Muscle layer of duodenum (tissue), 2 donors: ENCODE measurements at regions not wholly inside any gene's neighbourhood (a gene's known extent, or its start where the extent isn't known, plus 50 kb on each side); places are given as distances from the start of the nearest gene placed in this dataset.
"Not testable (repeated sequence)": the region's sequence is repeated elsewhere in the genome, so short reads cannot be mapped to it uniquely, and the experiment has no call there.

ENCODE experiments used
- H3K27ac ChIP-seq: one replicate; pipeline ENCODE4 v1.7.0; 2013; ENCODE audit warnings: mild to moderate bottlenecking, low read length
- H3K27me3 ChIP-seq: one replicate; pipeline ENCODE4 v1.7.0; 2013; ENCODE audit warnings: low read depth, mild to moderate bottlenecking, control low read depth, low read length
- H3K36me3 ChIP-seq, 2 donors: one replicate each; pipeline ENCODE4 v1.7.0; 2013; ENCODE audit warnings: low read length in 2 of 2, control low read depth in 1 of 2, mild to moderate bottlenecking in 1 of 2; ENCODE audit not compliant: insufficient read depth in 2 of 2, control insufficient read depth in 1 of 2
- H3K4me1 ChIP-seq, 2 donors: one replicate each; pipeline ENCODE4 v1.7.0; 2013; ENCODE audit warnings: low read length in 2 of 2, mild to moderate bottlenecking in 2 of 2, control low read depth in 1 of 2, moderate library complexity in 1 of 2; ENCODE audit not compliant: insufficient read depth in 2 of 2, control insufficient read depth in 1 of 2
- H3K4me3 ChIP-seq, 2 donors: one replicate each; pipeline ENCODE4 v1.7.0; 2013; ENCODE audit warnings: low read length in 2 of 2, low read depth in 1 of 2, mild to moderate bottlenecking in 1 of 2
- H3K9me3 ChIP-seq, 2 donors: one replicate each; pipeline ENCODE4 v1.7.0; 2013; ENCODE audit warnings: low read length in 2 of 2, control low read depth in 1 of 2, mild to moderate bottlenecking in 1 of 2; ENCODE audit not compliant: control insufficient read depth in 1 of 2
- donor health status: healthy.

DNA sequence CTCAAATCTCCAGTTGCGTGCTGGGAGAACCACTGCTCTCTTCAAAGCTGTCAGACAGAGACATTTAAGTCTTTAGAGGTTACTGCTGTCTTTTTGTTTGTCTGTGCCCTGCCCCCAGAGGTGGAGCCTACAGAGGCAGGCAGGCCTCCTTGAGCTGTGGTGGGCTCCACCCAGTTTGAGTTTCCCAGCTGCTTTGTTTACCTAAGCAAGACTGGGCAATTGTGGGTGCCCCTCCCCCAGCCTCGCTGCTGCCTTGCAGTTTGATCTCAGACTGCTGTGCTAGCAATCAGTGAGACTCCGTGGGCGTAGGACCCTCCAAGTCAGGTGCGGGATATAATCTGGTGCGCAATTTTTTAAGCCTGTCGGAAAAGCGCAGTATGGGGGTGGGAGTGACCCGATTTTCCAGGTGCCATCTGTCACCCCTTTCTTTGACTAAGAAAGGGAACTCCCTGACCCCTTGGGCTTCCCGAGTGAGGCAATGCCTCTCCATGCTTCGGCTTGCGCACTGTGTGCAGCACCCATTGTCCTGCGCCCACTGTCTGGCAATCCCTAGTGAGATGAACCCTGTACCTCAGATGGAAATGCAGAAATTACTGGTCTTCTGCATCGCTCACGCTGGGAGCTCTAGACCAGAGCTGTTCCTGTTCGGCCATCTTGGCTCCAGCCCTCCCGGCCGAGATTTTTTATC, 414.8 kb upstream of the SYNCRIP start:
- H3K4me1 ChIP-seq, H3K36me3 ChIP-seq, H3K27me3 ChIP-seq, H3K9me3 ChIP-seq, H3K27ac ChIP-seq, H3K4me3 ChIP-seq: not testable (repeated sequence)

DNA sequence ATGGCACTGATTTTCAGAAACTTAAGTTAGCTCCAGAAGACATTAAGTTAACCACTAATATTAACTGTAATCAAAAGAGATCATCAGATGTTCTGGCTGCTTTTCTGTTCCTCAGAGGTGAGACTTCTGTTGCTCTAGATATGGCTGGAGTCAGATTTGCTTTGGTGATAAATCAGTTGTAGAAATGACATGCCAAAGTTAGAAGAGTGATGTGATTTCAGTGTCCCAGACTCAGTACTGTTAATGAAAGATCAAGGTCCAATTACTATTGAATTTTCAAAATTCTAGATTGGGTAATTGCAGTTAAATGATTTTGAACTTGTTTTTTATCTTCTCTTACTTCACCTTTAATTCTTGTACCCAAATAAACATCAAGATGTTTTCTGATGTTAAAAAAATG, 402.4 kb upstream of the SYNCRIP start:
- Histone ChIP-seq H3K36me3 (no peaks in the 10 kb centered on the region), H3K27me3 (no peaks in the 10 kb centered on the region), H3K27ac (no peak overlapping the region), H3K4me3 (no peak overlapping the region), H3K4me1 (no peaks in the 10 kb centered on the region), H3K9me3 (peaks cover 0 to 5% of the 10 kb centered on the region in 2 donors)

DNA sequence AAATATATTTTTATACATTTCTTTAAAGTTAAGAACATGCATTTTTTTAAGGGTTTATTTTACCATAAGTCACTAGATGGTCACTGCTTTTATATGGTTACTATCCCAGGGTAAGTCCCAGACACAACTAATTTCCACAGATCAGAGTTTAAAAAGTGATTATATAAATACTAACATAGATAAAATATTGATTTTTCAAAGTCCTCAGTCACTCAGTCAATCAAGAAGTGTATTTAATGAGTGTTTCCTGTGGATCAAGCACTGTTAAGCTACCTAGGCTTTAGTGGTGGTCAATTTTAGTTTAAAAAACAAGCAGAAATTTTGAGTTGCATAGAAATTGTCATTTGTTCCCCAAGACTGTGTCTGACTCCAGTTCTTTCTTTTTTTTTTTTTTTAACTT, 399.5 kb upstream of the SYNCRIP start:
- no peaks in the 10 kb centered on the region for H3K4me1 ChIP-seq
- no peak overlapping the region for H3K27ac ChIP-seq
- H3K4me3 ChIP-seq: no peak overlapping the region
- no peaks in the 10 kb centered on the region for H3K27me3 ChIP-seq
- H3K36me3 ChIP-seq: no peaks in the 10 kb centered on the region
- peaks cover 0 to 5% of the 10 kb centered on the region in 2 donors for H3K9me3 ChIP-seq

DNA sequence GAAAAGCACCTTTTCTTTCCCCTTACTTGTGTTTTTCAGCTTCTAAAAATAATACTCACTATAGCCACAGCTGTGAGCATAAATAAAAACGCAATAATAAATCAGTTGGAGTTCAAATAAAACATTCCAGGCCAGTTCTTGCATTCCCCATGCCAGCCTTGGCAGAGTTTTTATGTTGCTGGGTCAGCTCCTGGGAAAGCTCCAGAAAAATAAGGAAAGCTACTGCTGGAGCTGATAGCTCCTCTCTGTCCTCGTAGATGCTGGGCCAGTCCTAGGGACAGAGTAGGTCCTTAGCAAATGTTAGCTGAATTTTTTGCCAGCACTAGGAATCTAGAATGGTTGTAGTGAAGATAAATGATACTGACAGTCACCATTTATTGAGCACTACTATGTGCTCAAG, 389.0 kb upstream of the SYNCRIP start:
- H3K27me3 ChIP-seq: no peaks in the 10 kb centered on the region
- no peaks in the 10 kb centered on the region for H3K9me3 ChIP-seq
- no peak overlapping the region for H3K4me3 ChIP-seq
- no peak overlapping the region for H3K27ac ChIP-seq
- H3K36me3 ChIP-seq: no peaks in the 10 kb centered on the region
- H3K4me1 ChIP-seq: peaks cover 0 to 6% of the 10 kb centered on the region in 2 donors

DNA sequence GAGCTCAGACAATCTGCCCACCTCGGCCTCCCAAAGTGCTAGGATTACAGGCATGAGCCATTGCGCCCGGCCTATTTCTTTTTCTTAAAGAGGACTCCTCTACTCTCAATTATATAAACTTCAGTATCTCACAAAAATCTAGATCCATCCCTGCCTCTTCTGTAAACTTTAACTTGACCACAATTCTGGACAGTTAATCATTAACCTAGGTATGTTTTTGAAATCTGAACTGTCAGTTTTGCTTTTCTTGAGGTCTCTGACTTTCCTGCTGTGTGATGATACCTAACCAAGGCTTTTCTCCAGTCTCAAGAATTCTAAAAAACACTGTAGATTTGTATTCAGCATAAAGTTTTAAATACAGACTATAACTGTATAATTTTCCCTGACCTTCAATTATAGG, 388.2 kb upstream of the SYNCRIP start:
- peaks cover 0 to 6% of the 10 kb centered on the region in 2 donors for H3K4me1 ChIP-seq
- no peaks in the 10 kb centered on the region for H3K9me3 ChIP-seq
- no peaks in the 10 kb centered on the region for H3K36me3 ChIP-seq
- H3K27ac ChIP-seq: no peak overlapping the region
- no peaks in the 10 kb centered on the region for H3K27me3 ChIP-seq
- H3K4me3 ChIP-seq: no peak overlapping the region

DNA sequence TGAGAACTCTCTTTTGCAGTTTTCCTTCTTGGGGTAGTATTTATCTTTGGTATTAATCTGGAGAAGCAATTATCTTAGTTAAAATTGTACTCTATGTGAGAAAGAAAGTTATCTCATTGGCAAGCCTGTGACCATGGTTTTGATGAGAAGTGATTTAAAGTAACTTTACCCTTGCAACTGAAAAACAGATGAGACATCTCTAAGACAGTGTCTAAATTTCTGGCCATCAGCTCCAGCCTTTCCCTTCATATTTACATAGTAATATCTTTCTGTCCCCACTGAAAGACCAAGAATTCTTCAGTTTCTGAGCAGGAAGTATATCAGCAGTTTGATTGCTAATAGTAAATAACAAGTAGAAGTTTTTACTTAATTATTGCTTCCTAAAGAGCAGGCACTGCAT, 386.1 kb upstream of the SYNCRIP start:
- Histone ChIP-seq H3K27ac (no peak overlapping the region), H3K4me3 (no peak overlapping the region), H3K9me3 (no peaks in the 10 kb centered on the region), H3K4me1 (peaks cover 0 to 6% of the 10 kb centered on the region in 2 donors), H3K36me3 (no peaks in the 10 kb centered on the region), H3K27me3 (no peaks in the 10 kb centered on the region)

DNA sequence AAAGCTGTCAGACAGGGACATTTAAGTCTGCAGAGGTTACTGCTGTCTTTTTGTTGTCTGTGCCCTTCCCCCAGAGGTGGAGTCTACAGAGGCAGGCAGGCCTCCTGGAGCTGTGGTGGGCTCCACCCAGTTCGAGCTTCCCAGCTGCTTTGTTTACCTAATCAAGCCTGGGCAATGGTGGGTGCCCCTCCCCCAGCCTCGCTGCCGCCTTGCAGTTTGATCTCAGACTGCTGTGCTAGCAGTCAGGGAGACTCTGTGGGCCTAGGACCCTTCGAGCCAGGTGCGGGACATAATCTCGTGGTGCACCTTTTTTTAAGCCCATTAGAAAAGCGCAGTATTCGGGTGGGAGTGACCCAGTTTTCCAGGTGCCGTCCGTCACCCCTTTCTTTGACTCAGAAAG, 384.2 kb upstream of the SYNCRIP start:
- H3K4me3 ChIP-seq, H3K27ac ChIP-seq, H3K9me3 ChIP-seq, H3K36me3 ChIP-seq, H3K4me1 ChIP-seq, H3K27me3 ChIP-seq: not testable (repeated sequence)

DNA sequence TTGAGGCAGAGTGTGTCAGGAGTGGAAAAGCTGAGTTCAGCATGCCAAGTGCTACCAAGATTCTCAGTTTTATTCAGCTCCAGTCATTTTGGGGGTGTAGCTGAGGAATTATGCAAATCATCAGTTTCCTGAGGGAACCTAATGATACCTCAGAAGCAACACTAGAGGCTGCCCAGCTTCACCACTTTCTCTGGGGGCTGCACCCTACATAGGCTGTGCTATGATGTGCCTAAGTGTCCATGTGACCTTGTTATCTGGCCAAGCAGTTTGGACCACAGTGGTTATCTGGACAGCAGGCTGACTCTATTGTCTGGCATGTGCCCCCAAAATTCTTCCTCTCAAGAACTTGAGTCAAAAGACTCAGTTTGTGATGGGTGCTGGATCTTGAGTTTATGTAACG, 374.6 kb upstream of the SYNCRIP start:
- Histone ChIP-seq H3K36me3 (no peaks in the 10 kb centered on the region), H3K4me1 (no peaks in the 10 kb centered on the region), H3K4me3 (no peak overlapping the region), H3K9me3 (peaks cover 0 to 2% of the 10 kb centered on the region in 2 donors), H3K27me3 (no peaks in the 10 kb centered on the region), H3K27ac (no peak overlapping the region)

DNA sequence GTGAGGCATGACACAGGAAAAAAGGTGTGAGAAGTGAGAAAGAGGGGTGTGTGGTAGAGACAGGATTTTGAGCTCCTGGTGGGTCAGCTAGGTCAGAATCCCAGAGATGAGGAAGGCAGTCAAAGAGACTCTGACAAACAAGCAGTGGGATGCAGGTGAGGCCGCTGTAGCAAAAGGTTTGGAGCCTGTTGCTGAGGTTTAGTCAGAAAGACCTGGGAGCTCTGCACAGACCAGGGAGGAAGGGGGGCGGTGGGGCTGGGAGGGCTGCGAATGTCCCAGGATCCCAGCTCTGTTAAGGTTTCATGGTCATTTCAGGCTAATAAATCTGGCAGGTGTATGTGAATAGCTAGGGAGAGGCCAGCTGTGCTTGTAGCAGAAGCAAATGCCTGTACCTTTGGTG, 373.9 kb upstream of the SYNCRIP start:
- H3K4me1 ChIP-seq: no peaks in the 10 kb centered on the region
- H3K4me3 ChIP-seq: no peak overlapping the region
- H3K36me3 ChIP-seq: no peaks in the 10 kb centered on the region
- peaks cover 0 to 2% of the 10 kb centered on the region in 2 donors for H3K9me3 ChIP-seq
- no peaks in the 10 kb centered on the region for H3K27me3 ChIP-seq
- H3K27ac ChIP-seq: no peak overlapping the region

DNA sequence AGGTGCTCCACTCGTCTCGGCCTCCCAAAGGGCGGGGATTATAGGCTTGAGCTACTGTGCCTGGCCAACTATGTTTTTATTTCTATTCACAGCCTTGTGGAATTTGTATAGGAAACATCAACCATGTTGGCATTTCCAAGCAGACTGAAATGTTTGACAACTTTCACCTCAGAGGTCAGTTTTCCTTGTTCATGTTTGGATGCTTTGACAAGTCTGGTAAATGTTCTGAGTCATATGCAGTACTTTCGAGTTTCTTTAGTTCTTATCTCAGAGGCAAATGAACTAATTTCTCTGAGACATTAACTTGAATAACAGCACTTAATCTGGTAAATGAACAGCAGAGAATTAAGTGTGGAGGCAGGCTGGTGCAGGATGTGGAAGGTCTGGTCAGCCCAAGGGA, 373.4 kb upstream of the SYNCRIP start:
- no peaks in the 10 kb centered on the region for H3K27me3 ChIP-seq
- H3K4me3 ChIP-seq: no peak overlapping the region
- H3K4me1 ChIP-seq: no peaks in the 10 kb centered on the region
- H3K9me3 ChIP-seq: peaks cover 0 to 2% of the 10 kb centered on the region in 2 donors
- no peaks in the 10 kb centered on the region for H3K36me3 ChIP-seq
- no peak overlapping the region for H3K27ac ChIP-seq

DNA sequence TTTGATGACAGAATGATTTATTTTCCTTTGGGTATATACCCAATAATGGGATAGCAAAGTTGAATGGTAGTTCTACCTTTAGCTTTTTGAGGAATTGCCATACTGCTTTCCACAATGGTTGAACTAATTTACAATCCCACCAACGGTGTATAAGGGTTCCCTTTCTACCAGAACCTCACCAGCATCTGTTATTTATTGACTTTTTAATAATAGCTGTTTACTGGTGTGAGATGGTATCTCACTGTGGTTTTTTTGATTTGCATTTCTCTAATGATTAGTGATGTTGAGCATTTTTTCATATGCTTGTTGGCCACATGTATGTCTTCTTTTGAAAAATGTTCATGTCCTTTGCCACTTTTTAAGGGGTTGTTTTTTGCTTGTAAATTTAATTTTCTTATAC, 370.3 kb upstream of the SYNCRIP start:
- not testable (repeated sequence) for H3K9me3 ChIP-seq, H3K27me3 ChIP-seq, H3K36me3 ChIP-seq, H3K4me3 ChIP-seq, H3K4me1 ChIP-seq, H3K27ac ChIP-seq
